Mesodermal cell (in vitro differentiated cells): ENCODE measurements at regions not wholly inside any gene's neighbourhood (a gene's known extent, or its start where the extent isn't known, plus 50 kb on each side); places are given as distances from the start of the nearest gene placed in this dataset.
"Not testable (repeated sequence)": the region's sequence is repeated elsewhere in the genome, so short reads cannot be mapped to it uniquely, and the experiment has no call there.

Experiments
- H3K27ac ChIP-seq: 2 replicates; pipeline ENCODE4 v1.7.0; 2013; ENCODE audit warnings: mild to moderate bottlenecking, low read depth, low read length, moderate library complexity; ENCODE audit not compliant: severe bottlenecking
- H3K36me3 ChIP-seq: 2 replicates; pipeline ENCODE4 v1.7.1; 2013; ENCODE audit warnings: mild to moderate bottlenecking, low read length, moderate library complexity; ENCODE audit not compliant: control insufficient read depth, insufficient read depth
- H3K4me1 ChIP-seq: one replicate; pipeline ENCODE4 v1.7.1; 2013; ENCODE audit warnings: mild to moderate bottlenecking, low read length; ENCODE audit not compliant: insufficient read depth, control insufficient read depth, poor library complexity, severe bottlenecking
- H3K4me3 ChIP-seq: 2 replicates; pipeline ENCODE4 v1.7.0; 2013; ENCODE audit warnings: low read length, control low read depth, mild to moderate bottlenecking; ENCODE audit not compliant: insufficient read depth, poor library complexity, severe bottlenecking; ENCODE audit errors: extremely low read depth
- H3K9me3 ChIP-seq: 2 replicates; pipeline ENCODE4 v1.7.1; 2013; ENCODE audit warnings: mild to moderate bottlenecking, low read length, moderate library complexity; ENCODE audit not compliant: control insufficient read depth
- WGBS, 2 experiments: methylation state at CpG; one replicate each; pipeline ENCODE4 v1.1.5; 2013; ENCODE audit warnings: missing lambda C conversion rate in 2 of 2; ENCODE audit not compliant: insufficient coverage in 2 of 2; 5-methylcytosine and 5-hydroxymethylcytosine counted together

GRCh38 chr13:82045316-82045715 is 1704.4 kb upstream of the SPRY2 start:
- not testable (repeated sequence) for H3K4me3 ChIP-seq, H3K4me1 ChIP-seq, H3K27ac ChIP-seq, H3K36me3 ChIP-seq, H3K9me3 ChIP-seq
- 95% methylated on average over 11 of the region's 23 CpGs; no CpG with 5 or more reads in 1 of the 2 experiments for WGBS, 2 experiments

GRCh38 chr13:82036602-82037001 is 1695.7 kb upstream of the SPRY2 start:
- H3K36me3 ChIP-seq = no peaks in the 10 kb centered on the region
- H3K4me1 ChIP-seq = no peaks in the 10 kb centered on the region
- no peak overlapping the region for H3K4me3 ChIP-seq
- H3K27ac ChIP-seq = no peak overlapping the region
- H3K9me3 ChIP-seq = peaks cover 6% of the 10 kb centered on the region
- no CpG with 5 or more reads among the region's 1 CpG for WGBS, 2 experiments

DNA sequence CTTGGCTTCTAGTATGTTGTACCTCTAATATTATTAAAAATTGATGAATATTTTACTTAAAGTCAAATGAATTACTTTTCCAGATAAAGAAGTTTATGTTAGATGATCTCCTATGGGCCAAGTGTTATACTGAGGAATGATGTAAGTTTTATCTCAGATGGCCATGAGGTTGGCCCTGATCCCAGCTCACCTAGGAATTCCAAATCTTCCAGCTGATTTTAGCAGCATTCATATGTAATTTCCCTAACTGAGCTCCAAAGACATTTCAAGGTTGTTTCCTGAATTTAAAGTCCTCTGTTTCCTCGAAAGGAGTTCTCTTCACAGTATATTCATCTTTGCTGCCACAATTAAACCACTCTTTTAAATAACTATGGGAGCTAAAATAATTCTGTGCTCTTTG is 1670.4 kb upstream of the SPRY2 start:
- Histone ChIP-seq H3K36me3 (no peaks in the 10 kb centered on the region), H3K4me1 (peaks cover 4% of the 10 kb centered on the region), H3K27ac (no peak overlapping the region), H3K4me3 (no peak overlapping the region), H3K9me3 (no peaks in the 10 kb centered on the region)
- no CpG with 5 or more reads among the region's 1 CpG for WGBS, 2 experiments

- H3K27ac ChIP-seq = no peak overlapping the region
- H3K4me3 ChIP-seq = no peak overlapping the region
- no peaks in the 10 kb centered on the region for H3K36me3 ChIP-seq
- 100% methylated on average over 1 of the region's 2 CpGs for WGBS, 2 experiments
- peaks cover 4% of the 10 kb centered on the region for H3K4me1 ChIP-seq
- H3K9me3 ChIP-seq = no peaks in the 10 kb centered on the region
These were observed 1669.9 kb upstream of the SPRY2 start for GRCh38 chr13:82010780-82011179.

DNA sequence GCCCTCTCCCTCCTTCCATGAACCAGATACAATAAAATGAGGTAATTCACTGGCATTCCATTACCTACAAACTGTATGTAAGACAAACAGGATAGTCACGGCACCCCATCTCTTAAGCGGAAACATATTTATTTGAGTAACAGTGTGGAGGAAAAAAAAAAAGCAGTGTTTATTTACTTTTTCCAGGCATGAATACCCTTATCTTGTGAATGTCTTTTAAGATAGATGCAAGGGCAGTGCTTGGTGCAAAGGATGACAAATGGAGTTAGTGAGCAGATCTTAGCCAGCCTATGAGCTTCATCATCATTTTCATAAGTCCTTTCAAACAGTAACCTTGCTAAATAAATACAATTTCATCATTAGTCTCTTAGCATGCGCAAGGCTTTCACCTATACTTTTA is 1661.8 kb upstream of the SPRY2 start:
- Histone ChIP-seq H3K9me3 (no peaks in the 10 kb centered on the region), H3K4me1 (no peaks in the 10 kb centered on the region), H3K36me3 (no peaks in the 10 kb centered on the region), H3K27ac (no peak overlapping the region), H3K4me3 (no peak overlapping the region)
- no CpG with 5 or more reads among the region's 3 CpGs for WGBS, 2 experiments

- WGBS, 2 experiments = 100% methylated on average over 1 of the region's 3 CpGs; no CpG with 5 or more reads in 1 of the 2 experiments
- Histone ChIP-seq H3K36me3 (no peaks in the 10 kb centered on the region), H3K4me3 (no peak overlapping the region), H3K4me1 (no peaks in the 10 kb centered on the region), H3K9me3 (no peaks in the 10 kb centered on the region), H3K27ac (no peak overlapping the region)
These were observed 1654.4 kb upstream of the SPRY2 start for GRCh38 chr13:81995316-81995715.

GRCh38 chr13:81990652-81991051 is 1649.7 kb upstream of the SPRY2 start:
- Histone ChIP-seq H3K4me1 (no peaks in the 10 kb centered on the region), H3K27ac (no peak overlapping the region), H3K9me3 (no peaks in the 10 kb centered on the region), H3K36me3 (no peaks in the 10 kb centered on the region), H3K4me3 (no peak overlapping the region)
- 89 to 91% methylated on average over 3 to 6 of the region's 6 CpGs for WGBS, 2 experiments

- H3K27ac ChIP-seq = no peak overlapping the region
- no peaks in the 10 kb centered on the region for H3K36me3 ChIP-seq
- H3K9me3 ChIP-seq = no peaks in the 10 kb centered on the region
- H3K4me1 ChIP-seq = no peaks in the 10 kb centered on the region
- WGBS, 2 experiments = no CpG with 5 or more reads among the region's 3 CpGs
- H3K4me3 ChIP-seq = no peak overlapping the region
These were observed 1647.6 kb upstream of the SPRY2 start for GRCh38 chr13:81988567-81988966.

GRCh38 chr13:81987677-81988357 is 1646.9 kb upstream of the SPRY2 start:
- Histone ChIP-seq H3K9me3 (no peaks in the 10 kb centered on the region), H3K27ac (no peak overlapping the region), H3K4me1 (no peaks in the 10 kb centered on the region), H3K4me3 (no peak overlapping the region), H3K36me3 (no peaks in the 10 kb centered on the region)
- WGBS, 2 experiments = no CpG with 5 or more reads among the region's 3 CpGs

GRCh38 chr13:81987159-81987558 is 1646.2 kb upstream of the SPRY2 start:
- no peaks in the 10 kb centered on the region for H3K4me1 ChIP-seq
- H3K9me3 ChIP-seq = no peaks in the 10 kb centered on the region
- peak overlapping the region; percentile 8 for H3K27ac ChIP-seq
- H3K36me3 ChIP-seq = no peaks in the 10 kb centered on the region
- H3K4me3 ChIP-seq = no peak overlapping the region

- Histone ChIP-seq H3K36me3 (no peaks in the 10 kb centered on the region), H3K9me3 (no peaks in the 10 kb centered on the region), H3K27ac (peak overlapping the region; percentile 26), H3K4me3 (no peak overlapping the region), H3K4me1 (no peaks in the 10 kb centered on the region)
- no CpG with 5 or more reads among the region's 1 CpG for WGBS, 2 experiments
These were observed 1645.4 kb upstream of the SPRY2 start for GRCh38 chr13:81986308-81986707.
